ENCODE measurements at regions not wholly inside any gene's neighbourhood (a gene's known extent, or its start where the extent isn't known, plus 50 kb on each side); places are given as distances from the start of the nearest gene placed in this dataset.

DNA sequence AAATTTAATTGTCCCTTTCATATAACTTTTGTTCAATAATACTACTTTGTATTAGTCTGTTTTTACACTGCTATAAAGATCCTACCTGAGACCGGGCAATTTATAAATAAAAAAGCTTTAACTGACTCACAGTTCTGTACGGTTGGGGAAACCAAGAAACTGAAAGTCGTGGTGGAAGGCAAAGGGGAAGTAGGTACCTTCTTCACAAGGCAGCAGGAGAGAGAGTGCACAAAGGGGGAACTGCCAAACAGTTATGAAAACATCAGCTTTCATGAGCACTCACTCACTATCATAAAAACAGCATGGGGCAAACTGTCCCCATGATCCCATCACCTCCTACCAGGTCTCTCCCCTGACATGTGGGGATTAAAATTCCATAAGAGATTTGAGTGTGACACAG, 1069.0 kb downstream of the FSCB start:
- TF ChIP-seq, protein P1, sequence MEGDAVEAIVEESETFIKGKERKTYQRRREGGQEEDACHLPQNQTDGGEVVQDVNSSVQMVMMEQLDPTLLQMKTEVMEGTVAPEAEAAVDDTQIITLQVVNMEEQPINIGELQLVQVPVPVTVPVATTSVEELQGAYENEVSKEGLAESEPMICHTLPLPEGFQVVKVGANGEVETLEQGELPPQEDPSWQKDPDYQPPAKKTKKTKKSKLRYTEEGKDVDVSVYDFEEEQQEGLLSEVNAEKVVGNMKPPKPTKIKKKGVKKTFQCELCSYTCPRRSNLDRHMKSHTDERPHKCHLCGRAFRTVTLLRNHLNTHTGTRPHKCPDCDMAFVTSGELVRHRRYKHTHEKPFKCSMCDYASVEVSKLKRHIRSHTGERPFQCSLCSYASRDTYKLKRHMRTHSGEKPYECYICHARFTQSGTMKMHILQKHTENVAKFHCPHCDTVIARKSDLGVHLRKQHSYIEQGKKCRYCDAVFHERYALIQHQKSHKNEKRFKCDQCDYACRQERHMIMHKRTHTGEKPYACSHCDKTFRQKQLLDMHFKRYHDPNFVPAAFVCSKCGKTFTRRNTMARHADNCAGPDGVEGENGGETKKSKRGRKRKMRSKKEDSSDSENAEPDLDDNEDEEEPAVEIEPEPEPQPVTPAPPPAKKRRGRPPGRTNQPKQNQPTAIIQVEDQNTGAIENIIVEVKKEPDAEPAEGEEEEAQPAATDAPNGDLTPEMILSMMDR (IDR thresholded peaks at IDR 0.05; ENCODE audit: low read depth, low read length, missing control alignments): no peak
- in situ Hi-C loops (cut with HindIII; ENCODE audit: low pct_ligation_motif_present, low sequenced_read_pairs): no loop called here

DNA sequence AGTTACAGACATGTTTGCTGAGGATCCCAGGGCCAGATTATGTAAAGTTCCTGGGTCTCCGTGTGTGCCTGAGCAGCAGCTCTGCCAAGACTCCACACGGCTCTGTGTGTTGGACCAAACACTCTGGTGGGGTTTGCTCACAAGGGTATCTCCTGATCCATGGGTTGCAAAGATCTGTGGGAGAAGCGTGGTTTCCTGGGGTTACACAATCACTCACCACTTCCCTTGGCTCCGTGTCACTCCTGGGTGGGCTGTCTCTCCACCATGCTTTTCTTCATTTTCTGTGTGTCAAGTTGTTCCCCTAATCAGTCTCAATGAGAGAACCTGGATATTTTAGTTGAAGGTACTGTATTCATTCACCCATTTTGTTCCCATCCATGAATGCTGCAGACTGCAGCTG, 1088.8 kb downstream of the FSCB start:
- no peaks in the 10 kb centered on the region for H3K27me3 ChIP-seq (replicated peaks)
- TF ChIP-seq, protein P1 (IDR thresholded peaks at IDR 0.05; ENCODE audit: low read depth, low read length, missing control alignments): no peak
- no peak for DNase-seq
- no peak overlapping the region for H3K27ac ChIP-seq
- H3K36me3 ChIP-seq (replicated peaks): no peaks in the 10 kb centered on the region
- in situ Hi-C loops (cut with HindIII; ENCODE audit: low pct_ligation_motif_present, low sequenced_read_pairs): no loop called here
- H3K4me3 ChIP-seq (ENCODE audit: low read depth, low read length): no peak overlapping the region

More for the DNA sequence above, 1069.0 kb downstream of the FSCB start:
- no peak for DNase-seq
- no peaks in the 10 kb centered on the region for H3K27me3 ChIP-seq (replicated peaks)
- no peak overlapping the region for H3K4me3 ChIP-seq (ENCODE audit: low read depth, low read length)
- no peaks in the 10 kb centered on the region for H3K36me3 ChIP-seq (replicated peaks)
- H3K27ac ChIP-seq: no peak overlapping the region

DNA sequence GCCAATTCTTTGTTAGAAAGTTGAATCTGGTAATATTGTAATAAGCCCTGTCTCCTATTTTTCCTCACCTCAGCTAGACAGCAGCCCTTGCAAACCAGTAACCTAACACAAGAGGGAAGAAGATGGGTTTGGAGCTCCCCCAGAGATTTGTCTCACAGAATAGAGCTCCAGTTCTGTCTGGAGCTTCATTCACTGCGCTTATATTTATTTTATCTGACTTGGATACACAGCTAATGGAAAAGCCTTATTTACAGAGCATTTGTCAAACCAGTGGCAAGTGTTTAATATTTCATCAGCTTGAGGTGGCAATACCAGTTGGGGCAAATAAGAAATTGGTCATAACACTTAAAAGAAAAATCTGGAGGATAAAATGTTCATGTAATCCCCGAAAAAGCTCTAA, 1094.0 kb downstream of the FSCB start:
- Histone ChIP-seq H3K27me3 (replicated peaks) (no peaks in the 10 kb centered on the region), H3K27ac (no peak overlapping the region), H3K36me3 (replicated peaks) (no peaks in the 10 kb centered on the region), H3K4me3 (ENCODE audit: low read depth, low read length) (no peak overlapping the region)
- DNase-seq: no peak
- TF ChIP-seq, protein P1 (IDR thresholded peaks at IDR 0.05; ENCODE audit: low read depth, low read length, missing control alignments): no peak
- in situ Hi-C loops (cut with HindIII; ENCODE audit: low pct_ligation_motif_present, low sequenced_read_pairs): no loop called here

DNA sequence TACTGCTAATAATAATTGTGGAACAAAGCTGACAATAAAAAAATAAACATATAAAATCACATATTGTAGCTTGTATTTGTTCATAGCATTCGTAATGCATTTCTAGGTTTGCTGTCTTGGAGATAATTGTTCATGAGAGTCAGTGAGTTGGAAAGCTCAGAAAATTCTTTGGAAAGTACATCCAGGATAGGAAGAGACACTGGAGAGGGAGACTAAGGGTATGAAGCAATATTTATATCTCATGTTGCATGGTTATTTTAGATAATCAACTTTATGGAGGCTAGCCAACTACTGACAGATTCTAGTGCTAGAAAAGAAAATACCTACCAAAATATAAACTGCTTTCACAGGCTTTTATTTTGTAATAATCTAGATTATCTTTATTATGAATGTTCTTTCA, 1095.2 kb downstream of the FSCB start:
- H3K4me3 ChIP-seq (ENCODE audit: low read depth, low read length): no peak overlapping the region
- in situ Hi-C loops (cut with HindIII; ENCODE audit: low pct_ligation_motif_present, low sequenced_read_pairs): no loop called here
- no peak overlapping the region for H3K27ac ChIP-seq
- no peak for DNase-seq
- H3K27me3 ChIP-seq (replicated peaks): no peaks in the 10 kb centered on the region
- no peaks in the 10 kb centered on the region for H3K36me3 ChIP-seq (replicated peaks)
- TF ChIP-seq, protein P1 (IDR thresholded peaks at IDR 0.05; ENCODE audit: low read depth, low read length, missing control alignments): no peak

DNA sequence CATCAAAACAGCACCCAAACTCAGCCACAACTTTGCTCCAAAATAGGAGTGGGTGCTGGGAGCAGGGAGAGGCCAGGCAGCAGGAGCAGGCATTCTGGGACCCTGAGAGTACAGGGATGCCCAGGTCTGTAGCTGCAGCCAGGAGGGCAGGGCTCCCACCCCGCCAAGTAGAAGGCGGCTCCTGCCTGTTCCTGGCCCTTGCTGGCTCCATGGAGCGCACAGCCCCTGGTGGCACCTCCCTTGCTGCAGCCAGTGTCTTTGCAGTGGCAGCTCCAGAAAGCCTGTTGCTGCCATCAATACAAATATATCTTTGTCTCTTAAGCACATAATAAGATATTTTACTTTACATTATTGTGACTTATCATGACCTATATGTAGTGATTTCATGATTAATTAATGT, 1096.5 kb downstream of the FSCB start:
- TF ChIP-seq, protein P1 (IDR thresholded peaks at IDR 0.05; ENCODE audit: low read depth, low read length, missing control alignments): no peak
- Histone ChIP-seq H3K4me3 (ENCODE audit: low read depth, low read length) (no peak overlapping the region), H3K27me3 (replicated peaks) (no peaks in the 10 kb centered on the region), H3K36me3 (replicated peaks) (no peaks in the 10 kb centered on the region), H3K27ac (no peak overlapping the region)
- in situ Hi-C loops (cut with HindIII; ENCODE audit: low pct_ligation_motif_present, low sequenced_read_pairs): no loop called here
- no peak for DNase-seq

DNA sequence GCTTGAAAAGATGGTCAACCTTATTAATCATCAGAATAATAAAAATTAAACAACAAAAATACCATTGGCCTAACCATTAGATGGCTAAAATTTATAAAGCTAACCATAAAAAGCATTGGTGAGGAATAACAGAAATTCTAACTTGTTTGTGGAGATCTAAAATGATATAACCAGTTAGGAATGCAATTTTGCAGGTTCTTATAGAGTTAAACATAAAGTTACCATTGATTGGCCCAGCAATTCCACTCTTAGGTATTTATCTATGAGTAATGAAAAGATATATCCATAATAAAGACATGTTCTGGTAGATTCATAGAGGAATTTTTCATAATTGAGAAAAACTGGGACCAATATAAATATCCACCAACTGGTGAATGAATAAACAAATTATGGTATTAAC, 1098.6 kb downstream of the FSCB start:
- DNase-seq: no peak
- no peak overlapping the region for H3K27ac ChIP-seq
- in situ Hi-C loops (cut with HindIII; ENCODE audit: low pct_ligation_motif_present, low sequenced_read_pairs): no loop called here
- TF ChIP-seq, protein P1 (IDR thresholded peaks at IDR 0.05; ENCODE audit: low read depth, low read length, missing control alignments): no peak
- no peaks in the 10 kb centered on the region for H3K36me3 ChIP-seq (replicated peaks)
- no peak overlapping the region for H3K4me3 ChIP-seq (ENCODE audit: low read depth, low read length)
- H3K27me3 ChIP-seq (replicated peaks): no peaks in the 10 kb centered on the region
